Endothelial cell (in vitro differentiated cells): ENCODE measurements at regions not wholly inside any gene's neighbourhood (a gene's known extent, or its start where the extent isn't known, plus 50 kb on each side); places are given as distances from the start of the nearest gene placed in this dataset.

Experiments used
- DNase-seq: peaks from one replicate; pipeline ENCODE4 v3.0.0; 2021; ENCODE audit warnings: low spot score
- H3K27ac Mint-ChIP-seq: one replicate; pipeline ENCODE4 v1.8.0; 2021; ENCODE audit warnings: mixed read lengths, inconsistent platforms; ENCODE audit not compliant: unreplicated experiment
- H3K27me3 Mint-ChIP-seq: one replicate; pipeline ENCODE4 v1.8.0; 2021; ENCODE audit warnings: mild to moderate bottlenecking, moderate library complexity, mixed read lengths, inconsistent platforms; ENCODE audit not compliant: unreplicated experiment
- H3K36me3 Mint-ChIP-seq: one replicate; pipeline ENCODE4 v1.8.0; 2021; ENCODE audit warnings: mild to moderate bottlenecking, low read depth, mixed read lengths, inconsistent platforms; ENCODE audit not compliant: unreplicated experiment
- H3K4me1 Mint-ChIP-seq: one replicate; pipeline ENCODE4 v1.8.0; 2021; ENCODE audit warnings: mild to moderate bottlenecking, mixed read lengths, inconsistent platforms; ENCODE audit not compliant: unreplicated experiment
- H3K4me3 Mint-ChIP-seq: one replicate; pipeline ENCODE4 v1.8.0; 2021; ENCODE audit warnings: mild to moderate bottlenecking, mixed read lengths, inconsistent platforms; ENCODE audit not compliant: unreplicated experiment
- H3K9me3 Mint-ChIP-seq: one replicate; pipeline ENCODE4 v1.8.0; 2021; ENCODE audit warnings: mixed read lengths, inconsistent platforms; ENCODE audit not compliant: unreplicated experiment
- CTCF ChIP-seq: fragments of 200-600 bp; sonication (generic); IDR thresholded peaks from one replicate; pipeline ENCODE4 v1.5.0; 2021; ENCODE audit warnings: antibody characterized with exemption; ENCODE audit not compliant: unreplicated experiment

GRCh38 chr7:131897016-131897789 is 340.8 kb upstream of the PODXL start:
- H3K4me1 Mint-ChIP-seq, result peaks cover 35% of the 10 kb centered on the region
- no peak overlapping the region for H3K27ac Mint-ChIP-seq
- TF ChIP-seq CTCF, result no peak
- H3K9me3 Mint-ChIP-seq, result no peaks in the 10 kb centered on the region
- no peaks in the 10 kb centered on the region for H3K36me3 Mint-ChIP-seq
- peaks cover 7% of the 10 kb centered on the region for H3K27me3 Mint-ChIP-seq
- no peak for DNase-seq
- no peak overlapping the region for H3K4me3 Mint-ChIP-seq

- no peaks in the 10 kb centered on the region for H3K9me3 Mint-ChIP-seq
- no peak for DNase-seq
- peaks cover 35% of the 10 kb centered on the region for H3K4me1 Mint-ChIP-seq
- TF ChIP-seq CTCF, result no peak
- H3K27ac Mint-ChIP-seq, result peak overlapping the region; percentile 59
- H3K27me3 Mint-ChIP-seq, result peaks cover 7% of the 10 kb centered on the region
- no peaks in the 10 kb centered on the region for H3K36me3 Mint-ChIP-seq
- H3K4me3 Mint-ChIP-seq, result no peak overlapping the region
These were observed 339.9 kb upstream of the PODXL start for GRCh38 chr7:131896165-131896863.

- Mint-ChIP-seq H3K27me3 (peaks cover 5% of the 10 kb centered on the region), H3K27ac (peak overlapping the region; percentile 59), H3K9me3 (no peaks in the 10 kb centered on the region), H3K36me3 (no peaks in the 10 kb centered on the region), H3K4me3 (no peak overlapping the region), H3K4me1 (peaks cover 38% of the 10 kb centered on the region)
- no peak for TF ChIP-seq CTCF
- no peak for DNase-seq
These were observed 339.2 kb upstream of the PODXL start for GRCh38 chr7:131895541-131896164.

- Mint-ChIP-seq H3K4me1 (peaks cover 37% of the 10 kb centered on the region), H3K4me3 (no peak overlapping the region), H3K27me3 (peaks cover 5% of the 10 kb centered on the region), H3K36me3 (no peaks in the 10 kb centered on the region), H3K27ac (no peak overlapping the region), H3K9me3 (no peaks in the 10 kb centered on the region)
- TF ChIP-seq CTCF, result no peak
- no peak for DNase-seq
These were observed 337.4 kb upstream of the PODXL start for GRCh38 chr7:131893631-131894340.
